SJSA1 (cell line): ENCODE measurements at regions not wholly inside any gene's neighbourhood (a gene's known extent, or its start where the extent isn't known, plus 50 kb on each side); places are given as distances from the start of the nearest gene placed in this dataset.

Experiments
- DNase-seq, 2 experiments: peaks; one replicate each; pipeline ENCODE4 v3.0.0-alpha.2; 2015 to 2020; ENCODE audit warnings: low spot score in 2 of 2, low read depth in 1 of 2
- H3K27ac ChIP-seq: fragments of 250-450 bp; sonication (Bioruptor Pico); 2 replicates; pipeline ENCODE4 v1.5.1; 2020; ENCODE audit warnings: mild to moderate bottlenecking, moderate library complexity
- H3K27me3 ChIP-seq: fragments of 250-450 bp; sonication (Bioruptor Pico); replicated peaks from 2 replicates; pipeline ENCODE4 v1.5.1; 2020; ENCODE audit warnings: mild to moderate bottlenecking, moderate library complexity
- H3K36me3 ChIP-seq: fragments of 250-450 bp; sonication (Bioruptor Pico); 2 replicates; pipeline ENCODE4 v1.5.1; 2020; ENCODE audit warnings: mild to moderate bottlenecking
- H3K4me1 ChIP-seq: fragments of 250-450 bp; sonication (Bioruptor Pico); replicated peaks from 2 replicates; pipeline ENCODE4 v1.6.1; 2021; ENCODE audit warnings: mild to moderate bottlenecking
- H3K4me3 ChIP-seq: fragments of 250-450 bp; sonication (Bioruptor Pico); 2 replicates; pipeline ENCODE4 v1.5.1; 2020; ENCODE audit warnings: mild to moderate bottlenecking
- H3K9me3 ChIP-seq: fragments of 250-450 bp; sonication (Bioruptor Pico); replicated peaks from 2 replicates; pipeline ENCODE4 v1.5.1; 2020; ENCODE audit warnings: mild to moderate bottlenecking

DNA sequence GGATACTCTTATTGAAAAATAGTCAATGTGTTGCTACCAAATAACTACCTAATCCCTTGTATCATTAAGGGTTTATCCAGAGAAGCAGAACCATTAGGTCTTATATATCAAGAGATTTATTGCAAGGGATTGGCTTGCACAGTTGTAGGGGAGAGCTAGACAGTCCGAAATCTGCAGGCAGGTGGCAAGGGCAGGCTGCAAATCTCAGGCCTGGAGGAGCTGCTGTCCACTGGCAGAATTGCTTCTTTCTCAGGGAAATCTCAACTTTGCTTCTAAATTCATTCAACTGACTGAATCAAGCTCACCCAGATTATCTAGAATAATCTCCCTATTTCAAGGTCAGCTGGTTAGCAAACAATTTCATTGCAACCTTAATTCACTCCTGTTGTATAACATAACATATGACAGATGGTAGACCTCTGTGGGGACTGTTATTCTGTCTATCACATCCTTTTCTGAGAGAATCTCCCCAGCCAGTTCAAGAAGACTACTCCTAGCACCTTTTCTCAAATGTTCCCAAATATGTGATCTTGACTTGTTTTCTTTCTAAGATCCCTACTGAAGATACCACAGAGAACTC, 194.2 kb downstream of the NHLRC3 start:
- H3K9me3 ChIP-seq, result no peaks in the 10 kb centered on the region
- H3K4me3 ChIP-seq, result no peak overlapping the region
- H3K36me3 ChIP-seq, result no peaks in the 10 kb centered on the region
- no peaks in the 10 kb centered on the region for H3K27me3 ChIP-seq
- DNase-seq, result no peak
- no peaks in the 10 kb centered on the region for H3K4me1 ChIP-seq
- no peak overlapping the region for H3K27ac ChIP-seq

DNA sequence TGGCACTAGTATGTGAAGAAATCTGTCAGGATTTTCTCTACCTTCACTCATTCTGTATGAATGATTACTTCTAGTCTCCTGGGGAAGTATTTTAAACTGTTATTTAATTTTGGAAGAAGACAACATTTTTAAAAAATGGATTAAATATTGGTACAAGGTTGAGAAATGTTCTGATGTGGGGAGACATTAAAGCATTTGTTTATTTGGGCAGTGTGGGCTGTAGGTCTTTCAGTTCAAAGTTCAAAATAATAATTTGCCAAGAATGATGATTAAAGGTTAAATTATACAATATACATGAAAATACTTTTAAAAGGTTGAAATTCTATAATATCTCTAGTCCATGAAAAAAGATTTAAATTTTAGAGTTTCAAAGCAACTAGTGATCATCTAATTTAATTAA, 194.7 kb downstream of the NHLRC3 start:
- no peak for DNase-seq
- H3K27me3 ChIP-seq, result no peaks in the 10 kb centered on the region
- no peak overlapping the region for H3K4me3 ChIP-seq

DNA sequence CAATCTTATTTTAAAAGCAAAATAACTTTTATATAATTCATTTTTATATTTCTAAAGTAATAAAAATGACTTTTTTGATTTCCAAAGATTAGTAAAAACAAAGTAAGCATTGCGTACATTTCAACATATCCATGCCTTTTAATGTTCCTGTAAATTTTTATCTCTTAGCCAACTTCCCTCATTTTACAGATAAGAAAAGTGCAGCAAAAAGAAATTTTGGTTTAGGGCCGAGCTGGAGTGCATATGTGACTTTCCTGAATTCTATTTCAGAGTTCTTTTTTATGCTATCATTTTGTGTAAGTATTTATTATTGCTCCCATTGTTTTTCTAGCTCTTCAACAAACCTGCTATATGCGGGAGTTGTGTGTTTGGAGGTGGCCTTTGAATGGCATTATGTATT, 195.3 kb downstream of the NHLRC3 start:
- no peak overlapping the region for H3K4me3 ChIP-seq
- H3K36me3 ChIP-seq, result no peaks in the 10 kb centered on the region
- H3K9me3 ChIP-seq, result no peaks in the 10 kb centered on the region
- H3K27ac ChIP-seq, result no peak overlapping the region
- DNase-seq, result no peak
- no peaks in the 10 kb centered on the region for H3K4me1 ChIP-seq
- H3K27me3 ChIP-seq, result no peaks in the 10 kb centered on the region

More for the DNA sequence above, 194.7 kb downstream of the NHLRC3 start:
- Histone ChIP-seq H3K4me1 (no peaks in the 10 kb centered on the region), H3K9me3 (no peaks in the 10 kb centered on the region), H3K27ac (no peak overlapping the region), H3K36me3 (no peaks in the 10 kb centered on the region)

- H3K27ac ChIP-seq, result no peak overlapping the region
- no peaks in the 10 kb centered on the region for H3K9me3 ChIP-seq
- DNase-seq, result no peak
- H3K36me3 ChIP-seq, result no peaks in the 10 kb centered on the region
- no peaks in the 10 kb centered on the region for H3K4me1 ChIP-seq
- no peak overlapping the region for H3K4me3 ChIP-seq
- H3K27me3 ChIP-seq, result peaks cover 8% of the 10 kb centered on the region; the same call in 1 of the 2 replicates
Measured at GRCh38 chr13:39244561-39245230, 206.4 kb downstream of the NHLRC3 start.

DNA sequence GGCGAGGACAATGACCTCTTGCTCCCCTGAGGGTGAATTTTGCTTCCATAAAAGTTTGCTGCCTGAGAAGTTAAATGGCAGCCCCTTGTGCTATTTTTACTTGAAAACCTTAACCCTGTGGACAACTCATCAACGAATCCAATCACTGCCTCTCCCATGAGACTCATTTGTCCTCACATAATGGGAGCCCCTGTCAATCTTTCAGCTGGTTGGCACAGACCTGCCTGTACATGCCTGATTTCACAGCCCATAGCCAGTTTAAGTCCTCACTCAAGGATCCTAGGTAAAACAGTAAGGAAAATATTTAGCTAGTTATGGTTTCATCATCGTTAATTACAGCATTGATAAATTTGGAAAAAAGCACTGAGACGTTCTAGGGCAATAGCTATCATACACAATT, 207.4 kb downstream of the NHLRC3 start:
- DNase-seq, result no peak
- Histone ChIP-seq H3K4me3 (no peak overlapping the region), H3K36me3 (no peaks in the 10 kb centered on the region), H3K4me1 (no peaks in the 10 kb centered on the region), H3K9me3 (no peaks in the 10 kb centered on the region), H3K27ac (no peak overlapping the region), H3K27me3 (peaks cover 8% of the 10 kb centered on the region; the same call in 1 of the 2 replicates)

DNA sequence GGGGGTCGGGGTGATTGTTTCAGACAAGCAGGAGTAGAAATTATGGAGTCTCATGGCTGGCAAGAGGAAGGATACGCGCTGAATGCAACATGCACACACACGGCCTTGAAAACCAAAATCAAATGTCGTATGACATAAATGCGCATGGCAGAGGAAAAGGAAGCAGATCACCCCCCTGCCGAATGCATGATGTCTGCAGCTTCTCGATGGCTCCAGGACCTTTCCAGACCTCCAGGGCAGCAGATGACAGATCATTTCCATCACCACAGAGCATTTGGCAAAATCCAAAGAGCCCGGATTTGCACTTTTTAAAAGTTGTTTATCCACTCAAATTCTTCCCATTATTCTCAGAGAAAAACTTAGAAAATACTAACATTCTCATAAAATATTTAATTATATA, 211.7 kb downstream of the NHLRC3 start:
- no peaks in the 10 kb centered on the region for H3K9me3 ChIP-seq
- H3K36me3 ChIP-seq, result no peaks in the 10 kb centered on the region
- no peak for DNase-seq
- H3K4me3 ChIP-seq, result no peak overlapping the region
- H3K27me3 ChIP-seq, result no peaks in the 10 kb centered on the region; the same call in 1 of the 2 replicates
- no peaks in the 10 kb centered on the region for H3K4me1 ChIP-seq
- no peak overlapping the region for H3K27ac ChIP-seq

DNA sequence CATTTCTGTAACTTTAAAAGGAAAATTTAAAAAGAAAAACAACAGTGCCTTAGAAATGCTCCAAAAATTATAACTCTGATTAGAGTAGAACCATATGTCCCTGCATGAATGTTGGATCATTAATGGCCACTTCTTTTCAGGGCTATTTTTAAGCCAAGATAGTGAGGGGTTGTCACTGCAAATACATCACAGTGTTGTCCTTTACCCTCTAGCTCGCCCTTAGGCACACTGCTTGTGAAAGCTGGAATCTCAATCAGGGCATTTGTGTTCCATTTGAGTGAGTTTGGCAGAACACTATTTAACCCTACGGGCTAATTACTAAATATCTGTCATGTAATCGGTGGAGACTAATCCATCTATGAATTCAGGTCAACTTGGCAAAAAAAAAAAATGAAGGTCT, 212.2 kb downstream of the NHLRC3 start:
- no peaks in the 10 kb centered on the region for H3K4me1 ChIP-seq
- no peaks in the 10 kb centered on the region for H3K9me3 ChIP-seq
- DNase-seq, result no peak
- no peak overlapping the region for H3K27ac ChIP-seq
- no peak overlapping the region for H3K4me3 ChIP-seq
- no peaks in the 10 kb centered on the region; the same call in 1 of the 2 replicates for H3K27me3 ChIP-seq
- H3K36me3 ChIP-seq, result no peaks in the 10 kb centered on the region

GRCh38 chr13:39251340-39251739, 213.1 kb downstream of the NHLRC3 start:
- DNase-seq, result no peak
- Histone ChIP-seq H3K27me3 (no peaks in the 10 kb centered on the region; the same call in 1 of the 2 replicates), H3K9me3 (no peaks in the 10 kb centered on the region), H3K4me1 (no peaks in the 10 kb centered on the region), H3K4me3 (no peak overlapping the region), H3K36me3 (no peaks in the 10 kb centered on the region), H3K27ac (no peak overlapping the region)

GRCh38 chr13:39253774-39254173, 215.5 kb downstream of the NHLRC3 start:
- no peak for DNase-seq
- H3K27me3 ChIP-seq, result no peaks in the 10 kb centered on the region; the same call in 1 of the 2 replicates
- H3K4me3 ChIP-seq, result no peak overlapping the region
- no peaks in the 10 kb centered on the region for H3K36me3 ChIP-seq
- H3K4me1 ChIP-seq, result no peaks in the 10 kb centered on the region
- H3K9me3 ChIP-seq, result no peaks in the 10 kb centered on the region
- no peak overlapping the region for H3K27ac ChIP-seq

- Histone ChIP-seq H3K4me1 (no peaks in the 10 kb centered on the region), H3K9me3 (no peaks in the 10 kb centered on the region), H3K36me3 (no peaks in the 10 kb centered on the region), H3K27ac (no peak overlapping the region), H3K27me3 (no peaks in the 10 kb centered on the region; the same call in 1 of the 2 replicates), H3K4me3 (no peak overlapping the region)
- no peak for DNase-seq
Measured at GRCh38 chr13:39254601-39255000, 216.3 kb downstream of the NHLRC3 start.

- no peaks in the 10 kb centered on the region for H3K27me3 ChIP-seq
- H3K36me3 ChIP-seq, result no peaks in the 10 kb centered on the region
- H3K4me1 ChIP-seq, result no peaks in the 10 kb centered on the region
- no peak overlapping the region for H3K27ac ChIP-seq
- no peaks in the 10 kb centered on the region for H3K9me3 ChIP-seq
- H3K4me3 ChIP-seq, result no peak overlapping the region
- DNase-seq, result no peak
Measured at GRCh38 chr13:39257642-39258041, 219.4 kb downstream of the NHLRC3 start.

DNA sequence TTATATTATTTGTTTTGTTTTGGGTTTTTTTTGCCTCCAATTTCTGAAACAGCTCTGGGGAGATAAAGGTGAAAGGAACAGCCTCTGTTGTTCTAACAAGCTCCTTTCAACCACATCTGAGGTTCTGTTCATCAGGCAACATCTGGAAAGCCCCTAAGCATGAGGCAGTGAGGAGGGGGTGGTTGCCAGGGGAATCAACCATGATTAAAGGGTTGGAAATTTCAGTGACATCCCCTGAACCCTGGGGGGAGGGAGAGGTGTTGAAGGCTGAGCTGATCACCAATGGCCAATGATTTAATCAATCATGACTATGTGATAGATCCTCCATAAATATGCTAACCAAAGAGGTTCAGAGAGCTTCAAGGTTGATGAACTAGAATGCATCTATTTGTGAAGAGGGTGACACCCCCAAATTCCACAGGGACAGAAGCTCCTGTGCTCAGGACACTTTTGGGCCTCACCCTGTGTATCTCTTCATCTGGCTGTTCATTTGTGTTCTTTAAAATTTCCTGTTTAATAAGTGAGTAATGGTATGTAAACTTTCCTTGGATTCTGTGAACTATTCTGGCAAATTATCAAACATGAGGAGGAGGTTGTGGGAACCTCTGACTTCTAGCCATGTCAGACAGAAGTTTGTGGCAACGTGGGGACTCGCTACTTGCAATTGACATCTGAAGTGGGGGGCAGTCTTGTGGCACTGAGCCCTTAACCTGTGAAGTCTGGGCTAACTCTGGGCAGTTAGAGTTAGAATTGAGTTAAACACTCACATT, 221.3 kb downstream of the NHLRC3 start:
- Histone ChIP-seq H3K4me1 (no peaks in the 10 kb centered on the region), H3K9me3 (no peaks in the 10 kb centered on the region), H3K27me3 (no peaks in the 10 kb centered on the region), H3K4me3 (no peak overlapping the region), H3K36me3 (no peaks in the 10 kb centered on the region), H3K27ac (no peak overlapping the region)
- no peak for DNase-seq

- Histone ChIP-seq H3K27ac (no peak overlapping the region), H3K4me3 (no peak overlapping the region), H3K9me3 (no peaks in the 10 kb centered on the region), H3K36me3 (no peaks in the 10 kb centered on the region), H3K4me1 (no peaks in the 10 kb centered on the region), H3K27me3 (no peaks in the 10 kb centered on the region)
- peak in 1 of 2 experiments; percentile 9 for DNase-seq
Measured at GRCh38 chr13:39263033-39263432, 224.8 kb downstream of the NHLRC3 start.

- H3K4me1 ChIP-seq, result no peaks in the 10 kb centered on the region
- H3K36me3 ChIP-seq, result no peaks in the 10 kb centered on the region
- no peaks in the 10 kb centered on the region for H3K9me3 ChIP-seq
- no peak for DNase-seq
- H3K27ac ChIP-seq, result no peak overlapping the region
- H3K4me3 ChIP-seq, result no peak overlapping the region
- H3K27me3 ChIP-seq, result no peaks in the 10 kb centered on the region
Measured at GRCh38 chr13:39263531-39263930, 225.3 kb downstream of the NHLRC3 start.
